IMR-90 (cell line): ENCODE measurements at regions not wholly inside any gene's neighbourhood (a gene's known extent, or its start where the extent isn't known, plus 50 kb on each side); places are given as distances from the start of the nearest gene placed in this dataset.

Source experiments
- CTCF ChIP-seq: conservative IDR thresholded peaks from 2 replicates; pipeline ENCODE4 v1.5.1; 2012; ENCODE audit warnings: mild to moderate bottlenecking, low read depth, low read length, improper control_type of control experiment
- FOS ChIP-seq: fragments of 150-350 bp; IDR thresholded peaks from 2 replicates; pipeline ENCODE4 v1.6.1; 2016; ENCODE audit warnings: low read depth, low read length
- MAZ ChIP-seq: IDR thresholded peaks from 2 replicates; pipeline ENCODE4 v1.6.1; 2012; ENCODE audit warnings: low read depth, mild to moderate bottlenecking, low read length, improper control_type of control experiment, moderate library complexity, borderline replicate concordance
- POLR2A ChIP-seq: IDR thresholded peaks from 2 replicates; pipeline ENCODE4 v1.6.1; 2012; ENCODE audit warnings: mild to moderate bottlenecking, low read depth, low read length
- RAD21 ChIP-seq: IDR thresholded peaks from 2 replicates; pipeline ENCODE4 v1.6.1; 2012; ENCODE audit warnings: low read length, improper control_type of control experiment
- RCOR1 ChIP-seq: IDR thresholded peaks from 2 replicates; pipeline ENCODE4 v1.6.1; 2012; ENCODE audit warnings: mild to moderate bottlenecking, low read length, improper control_type of control experiment; ENCODE audit not compliant: insufficient replicate concordance
- SMC3 ChIP-seq: fragments of 150-350 bp; IDR thresholded peaks from 2 replicates; pipeline ENCODE4 v1.6.1; 2016; ENCODE audit warnings: low read depth, mild to moderate bottlenecking, antibody characterized with exemption, low read length, moderate library complexity
- USF2 ChIP-seq: fragments of 150-350 bp; IDR thresholded peaks from 2 replicates; pipeline ENCODE4 v1.6.1; 2017; ENCODE audit warnings: mild to moderate bottlenecking, antibody characterized with exemption, low read length, low read depth

DNA sequence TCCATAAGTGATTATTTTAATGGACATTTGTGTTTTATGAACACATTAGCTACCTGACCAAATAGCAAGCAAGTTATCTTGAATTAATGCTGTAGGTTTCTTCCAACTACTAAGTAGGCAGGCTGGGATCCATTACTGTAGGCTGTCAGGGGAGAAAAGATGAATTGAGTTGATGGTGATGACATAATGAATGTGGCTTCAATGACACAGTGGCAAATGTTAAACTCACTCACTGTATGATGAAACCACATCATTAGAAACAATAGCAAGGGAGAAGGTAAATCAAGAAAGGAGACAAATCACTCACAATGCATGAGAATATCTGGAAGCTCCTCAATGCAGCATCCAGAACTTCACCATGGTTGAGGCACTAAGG, 529.7 kb upstream of the CITED2 start:
- TF ChIP-seq POLR2A (no peak), SMC3 (no peak), FOS (no peak), CTCF (no peak), RAD21 (no peak), USF2 (no peak), MAZ (no peak), RCOR1 (no peak)
